Duodenal mucosa (tissue), 2 donors: ENCODE measurements at regions not wholly inside any gene's neighbourhood (a gene's known extent, or its start where the extent isn't known, plus 50 kb on each side); places are given as distances from the start of the nearest gene placed in this dataset.
"Not testable (repeated sequence)": the region's sequence is repeated elsewhere in the genome, so short reads cannot be mapped to it uniquely, and the experiment has no call there.

Experiments used
- H3K27ac ChIP-seq: one replicate; pipeline ENCODE4 v1.7.0; 2013; ENCODE audit warnings: low read depth, low read length
- H3K27me3 ChIP-seq, 2 donors: one replicate each; pipeline ENCODE4 v1.7.0; 2013; ENCODE audit warnings: low read length in 2 of 2, control low read depth in 1 of 2; ENCODE audit not compliant: insufficient read depth in 2 of 2, control insufficient read depth in 1 of 2
- H3K36me3 ChIP-seq, 2 donors: one replicate each; pipeline ENCODE4 v1.7.0; 2013; ENCODE audit warnings: low read length in 2 of 2, control low read depth in 1 of 2; ENCODE audit not compliant: insufficient read depth in 2 of 2, control insufficient read depth in 1 of 2
- H3K4me1 ChIP-seq, 2 donors: one replicate each; pipeline ENCODE4 v1.7.0; 2013; ENCODE audit warnings: low read length in 2 of 2, control low read depth in 1 of 2; ENCODE audit not compliant: insufficient read depth in 2 of 2, control insufficient read depth in 1 of 2
- H3K4me3 ChIP-seq, 2 donors: one replicate each; pipeline ENCODE4 v1.7.0; 2013; ENCODE audit warnings: low read length in 2 of 2, low read depth in 1 of 2
- H3K9ac ChIP-seq, 2 donors: one replicate each; pipeline ENCODE4 v1.7.0; 2013; ENCODE audit warnings: low read length in 2 of 2, low read depth in 1 of 2
- H3K9me3 ChIP-seq, 2 donors: one replicate each; pipeline ENCODE4 v1.7.0; 2013; ENCODE audit warnings: low read length in 2 of 2, control low read depth in 1 of 2; ENCODE audit not compliant: control insufficient read depth in 1 of 2

DNA sequence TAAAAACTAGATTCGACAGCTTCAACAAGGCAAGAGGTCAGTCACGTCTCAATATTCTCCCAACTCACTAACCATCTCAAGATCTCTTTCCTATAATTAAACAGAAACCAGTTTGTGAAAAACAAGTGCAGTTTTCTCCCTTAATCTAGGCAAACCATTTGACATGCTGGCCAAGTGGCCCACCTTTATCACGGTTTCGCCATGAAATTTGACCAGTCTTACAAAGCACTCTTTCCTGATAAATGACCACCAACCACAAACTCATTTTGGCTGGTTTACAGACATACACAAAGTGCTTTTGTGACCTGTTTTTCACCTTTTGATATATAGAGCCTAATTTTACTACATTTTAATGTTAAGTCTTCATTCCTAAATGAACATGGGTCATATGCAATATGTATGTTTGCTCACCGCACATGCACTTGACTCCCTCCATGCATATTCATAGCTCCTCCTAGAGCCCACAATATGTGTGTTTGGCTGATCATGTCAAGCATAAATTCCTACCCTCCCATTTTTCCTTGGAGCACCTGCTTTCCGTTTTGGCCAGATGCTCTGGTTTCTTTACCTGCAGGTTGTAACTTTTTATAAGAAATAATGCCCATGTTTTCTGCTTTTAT, 385.1 kb downstream of the RAD51AP2 start:
- H3K4me3 ChIP-seq: no peak overlapping the region
- H3K27me3 ChIP-seq: no peaks in the 10 kb centered on the region
- H3K9ac ChIP-seq: no peak overlapping the region
- no peaks in the 10 kb centered on the region for H3K4me1 ChIP-seq
- H3K9me3 ChIP-seq: no peaks in the 10 kb centered on the region
- H3K36me3 ChIP-seq: no peaks in the 10 kb centered on the region
- H3K27ac ChIP-seq: no peak overlapping the region

DNA sequence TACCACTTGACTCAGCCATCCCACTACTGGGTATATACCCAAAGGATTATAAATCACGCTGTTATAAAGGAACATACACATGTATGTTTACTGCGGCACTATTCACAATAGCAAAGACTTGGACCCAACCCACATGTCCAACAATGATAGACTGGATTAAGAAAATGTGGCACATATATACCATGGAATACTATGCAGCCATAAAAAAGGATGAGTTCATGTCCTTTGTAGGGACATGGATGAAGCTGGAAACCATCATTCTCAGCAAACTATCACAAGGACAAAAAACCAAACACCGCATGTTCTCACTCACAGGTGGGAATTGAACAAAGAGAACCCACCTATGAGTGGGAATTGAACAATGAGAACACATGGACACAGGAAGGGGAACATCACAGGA, 387.6 kb downstream of the RAD51AP2 start:
- not testable (repeated sequence) for H3K4me1 ChIP-seq, H3K9me3 ChIP-seq, H3K9ac ChIP-seq, H3K4me3 ChIP-seq, H3K27me3 ChIP-seq, H3K27ac ChIP-seq, H3K36me3 ChIP-seq

DNA sequence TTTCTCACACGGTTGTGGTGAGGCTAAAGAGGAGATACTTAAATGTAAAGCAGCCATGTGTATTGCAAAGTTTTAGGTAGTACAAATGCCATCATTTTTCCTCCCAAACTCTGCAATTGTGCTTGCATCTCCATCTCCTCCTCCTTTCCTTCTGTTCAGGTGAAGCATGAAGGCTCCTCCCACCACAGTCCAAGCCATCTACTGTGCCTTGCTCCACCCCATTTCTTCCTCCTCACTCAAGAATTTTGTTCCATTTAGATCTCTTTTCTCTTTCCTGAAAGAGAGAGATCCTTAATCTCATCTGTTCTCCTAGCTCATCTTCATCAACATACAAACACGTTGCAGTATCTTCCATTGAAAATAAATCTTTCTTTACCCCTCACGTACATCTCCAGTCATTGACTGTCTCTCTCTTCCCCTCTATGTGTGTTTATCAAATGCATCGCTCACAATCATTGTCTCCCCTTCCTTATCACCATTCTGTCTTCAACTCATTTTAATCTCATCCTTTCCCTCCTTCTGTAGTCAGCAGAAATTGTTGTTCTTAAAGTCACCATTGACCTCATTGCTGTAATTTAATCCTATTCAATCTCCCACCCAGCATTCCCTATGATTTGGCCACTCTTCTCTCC, 392.1 kb downstream of the RAD51AP2 start:
- Histone ChIP-seq H3K9me3 (no peaks in the 10 kb centered on the region), H3K9ac (no peak overlapping the region), H3K4me1 (no peaks in the 10 kb centered on the region), H3K4me3 (no peak overlapping the region), H3K27ac (no peak overlapping the region), H3K27me3 (no peaks in the 10 kb centered on the region), H3K36me3 (no peaks in the 10 kb centered on the region)

DNA sequence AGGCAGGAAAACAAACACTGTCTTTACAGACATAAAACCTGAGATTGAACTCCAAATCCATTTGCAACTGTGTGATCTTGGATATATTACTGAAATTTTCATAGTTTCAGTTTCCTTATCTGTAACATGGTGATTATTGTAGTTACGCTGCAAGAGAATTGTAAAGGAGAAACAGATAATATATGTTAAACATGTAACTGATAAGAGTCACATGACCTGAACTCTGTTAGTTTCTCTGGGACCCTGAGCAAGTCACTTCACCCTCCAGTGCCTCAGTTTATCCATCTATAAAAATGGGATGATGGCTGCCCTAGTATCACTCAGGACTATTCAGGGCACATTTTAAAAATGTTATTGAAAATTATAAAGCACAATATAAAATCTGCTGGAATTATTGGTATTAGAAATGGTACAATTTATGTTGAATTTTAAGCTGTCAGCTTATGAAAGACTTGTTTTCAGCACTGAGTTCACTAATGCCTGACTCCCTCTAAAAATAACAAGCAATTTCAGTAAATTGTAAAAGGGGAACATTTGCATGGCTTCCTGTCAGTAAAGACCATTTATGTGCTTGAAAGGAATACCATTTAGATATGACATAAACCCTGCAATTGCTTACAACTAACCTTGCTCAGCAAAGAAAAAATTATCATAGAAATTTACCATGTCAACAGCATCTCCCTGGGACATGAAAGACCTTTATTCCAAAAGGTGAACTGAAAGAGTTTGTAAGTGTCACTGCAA, 393.5 kb downstream of the RAD51AP2 start:
- Histone ChIP-seq H3K27me3 (no peaks in the 10 kb centered on the region), H3K4me1 (no peaks in the 10 kb centered on the region), H3K9me3 (no peaks in the 10 kb centered on the region), H3K9ac (no peak overlapping the region), H3K36me3 (no peaks in the 10 kb centered on the region), H3K27ac (no peak overlapping the region), H3K4me3 (no peak overlapping the region)

DNA sequence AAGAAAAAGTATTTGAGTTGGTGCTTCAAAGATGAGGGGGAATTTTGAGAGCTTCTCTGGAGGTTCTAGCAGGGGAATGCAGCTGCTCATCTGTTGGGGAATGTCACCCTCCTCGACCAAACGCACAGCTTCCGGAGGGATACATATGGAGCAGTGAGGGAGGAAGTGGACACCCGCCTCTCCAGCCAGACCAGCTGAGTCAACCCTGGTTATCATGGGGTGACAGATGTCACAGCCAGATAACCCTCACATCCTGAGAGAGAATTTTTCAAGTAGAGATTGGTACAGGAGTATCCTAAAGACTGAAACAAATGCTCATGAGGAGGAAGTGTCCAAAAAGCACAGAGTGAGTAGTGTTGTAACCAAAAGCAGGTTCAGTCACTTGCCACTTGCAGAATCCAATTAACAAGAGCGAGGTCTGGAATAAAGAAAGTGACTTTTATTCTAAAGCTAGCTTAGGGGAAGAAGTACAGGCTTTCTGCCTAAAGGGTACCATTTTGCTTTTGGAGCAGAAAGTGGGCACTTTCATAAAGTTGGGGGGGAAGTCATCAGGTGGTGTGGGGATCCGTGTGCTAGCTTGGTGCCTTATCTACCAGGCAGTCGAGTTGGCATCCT, 395.2 kb downstream of the RAD51AP2 start:
- no peaks in the 10 kb centered on the region for H3K27me3 ChIP-seq
- H3K27ac ChIP-seq: no peak overlapping the region
- H3K36me3 ChIP-seq: no peaks in the 10 kb centered on the region
- H3K4me1 ChIP-seq: no peaks in the 10 kb centered on the region
- H3K9me3 ChIP-seq: no peaks in the 10 kb centered on the region
- no peak overlapping the region for H3K4me3 ChIP-seq
- H3K9ac ChIP-seq: no peak overlapping the region

DNA sequence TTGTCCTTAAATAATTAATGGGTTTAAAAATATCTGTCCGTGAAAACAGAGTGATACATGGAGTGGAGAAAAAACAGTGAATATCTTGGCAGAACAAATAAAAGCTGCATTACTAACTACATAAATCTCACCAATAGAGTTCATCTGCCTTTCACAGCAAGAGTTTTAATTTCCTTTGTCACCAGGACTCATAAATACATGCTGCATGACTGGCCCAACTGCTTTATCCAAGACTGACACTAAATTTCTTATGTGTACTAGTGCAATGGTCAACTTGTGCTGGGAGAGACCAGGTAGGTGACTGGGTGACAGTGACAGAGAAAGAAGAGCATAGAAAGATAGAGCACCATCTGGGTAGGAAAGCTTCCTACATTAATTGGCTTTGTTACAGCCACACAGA, 402.8 kb downstream of the RAD51AP2 start:
- Histone ChIP-seq H3K9me3 (no peaks in the 10 kb centered on the region), H3K4me3 (no peak overlapping the region), H3K27ac (no peak overlapping the region), H3K4me1 (no peaks in the 10 kb centered on the region), H3K36me3 (no peaks in the 10 kb centered on the region), H3K9ac (no peak overlapping the region), H3K27me3 (no peaks in the 10 kb centered on the region)

DNA sequence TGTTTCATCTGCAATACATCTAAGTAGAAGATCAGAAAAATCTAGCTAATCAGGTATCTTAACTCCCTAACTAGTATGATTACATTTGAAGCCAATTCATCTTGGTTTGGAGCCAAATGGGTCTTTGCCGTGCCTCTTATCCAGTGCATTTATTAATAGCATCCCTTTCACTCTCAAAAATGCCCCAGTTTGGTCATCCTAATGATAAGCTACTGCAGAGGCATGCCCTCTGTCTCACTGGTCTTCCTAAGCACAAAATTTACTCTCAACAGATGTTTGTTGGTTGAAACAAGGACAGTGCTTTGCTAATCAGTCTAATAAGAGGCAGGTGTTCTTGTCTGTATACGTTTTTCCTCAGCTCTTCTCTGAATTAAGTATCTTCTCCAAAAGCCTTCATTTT, 403.2 kb downstream of the RAD51AP2 start:
- H3K36me3 ChIP-seq: no peaks in the 10 kb centered on the region
- no peak overlapping the region for H3K27ac ChIP-seq
- no peaks in the 10 kb centered on the region for H3K27me3 ChIP-seq
- no peaks in the 10 kb centered on the region for H3K4me1 ChIP-seq
- H3K9ac ChIP-seq: no peak overlapping the region
- no peaks in the 10 kb centered on the region for H3K9me3 ChIP-seq
- no peak overlapping the region for H3K4me3 ChIP-seq

DNA sequence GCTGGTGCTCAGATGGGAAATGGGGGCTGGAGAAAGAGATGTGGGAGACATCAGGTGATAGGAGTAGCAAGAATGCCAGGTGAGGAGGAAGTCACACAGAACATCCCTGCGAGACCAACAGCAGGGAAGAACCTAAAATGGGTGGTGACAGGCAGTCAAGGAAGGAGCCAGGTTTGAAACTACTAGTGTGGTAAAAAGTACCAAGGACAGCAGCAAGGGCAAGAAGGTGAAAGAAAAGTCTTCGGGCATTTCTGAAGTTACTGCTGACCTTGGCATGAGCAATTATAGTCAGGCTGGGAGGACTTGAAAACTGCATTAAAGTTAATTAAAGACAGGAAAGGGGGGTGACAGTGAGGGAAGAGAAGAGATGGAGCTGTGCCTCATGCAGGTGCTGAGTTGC, 410.4 kb downstream of the RAD51AP2 start:
- Histone ChIP-seq H3K4me3 (no peak overlapping the region), H3K36me3 (no peaks in the 10 kb centered on the region), H3K9me3 (no peaks in the 10 kb centered on the region), H3K27me3 (no peaks in the 10 kb centered on the region), H3K27ac (no peak overlapping the region), H3K4me1 (no peaks in the 10 kb centered on the region), H3K9ac (no peak overlapping the region)

DNA sequence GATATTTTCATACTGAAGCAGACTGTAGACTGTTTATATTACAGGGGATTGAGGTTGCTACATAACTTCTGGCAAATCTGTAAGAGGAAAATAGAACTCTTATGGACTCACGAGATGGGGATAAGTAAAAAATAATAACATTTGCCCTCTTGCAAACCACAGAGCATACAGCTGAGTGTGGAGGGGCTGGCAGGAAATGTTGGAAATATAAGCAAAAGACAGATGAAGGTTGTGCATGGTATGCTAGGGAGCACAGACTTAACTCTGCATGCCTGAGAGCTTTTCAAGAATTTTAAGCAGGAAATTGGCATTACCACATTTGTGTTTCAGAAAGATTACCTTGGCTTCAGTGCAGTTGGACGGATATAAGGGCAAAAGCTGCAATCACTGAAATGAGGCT, 411.1 kb downstream of the RAD51AP2 start:
- Histone ChIP-seq H3K27me3 (no peaks in the 10 kb centered on the region), H3K36me3 (no peaks in the 10 kb centered on the region), H3K9me3 (no peaks in the 10 kb centered on the region), H3K4me1 (no peaks in the 10 kb centered on the region), H3K4me3 (no peak overlapping the region), H3K9ac (no peak overlapping the region), H3K27ac (no peak overlapping the region)

DNA sequence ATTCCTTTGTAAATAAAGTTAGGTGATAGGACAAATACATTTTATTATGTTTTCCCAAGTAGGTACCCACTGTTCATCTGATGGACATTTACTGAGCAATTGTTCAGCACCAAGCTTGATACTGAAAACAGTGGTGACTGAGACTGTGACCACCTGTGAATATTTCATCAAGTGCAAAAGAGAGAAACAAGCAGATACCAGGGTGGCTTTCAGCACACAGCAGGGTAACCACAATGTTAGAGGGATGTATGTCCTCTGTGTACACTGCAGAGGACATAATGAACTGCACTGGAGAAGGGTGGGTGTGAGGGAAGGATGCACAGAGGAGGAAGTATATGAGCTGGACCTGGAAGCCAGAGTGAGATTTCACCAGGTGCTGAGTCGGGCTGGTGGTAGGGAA, 411.8 kb downstream of the RAD51AP2 start:
- no peaks in the 10 kb centered on the region for H3K27me3 ChIP-seq
- H3K9ac ChIP-seq: no peak overlapping the region
- no peaks in the 10 kb centered on the region for H3K36me3 ChIP-seq
- H3K4me3 ChIP-seq: no peak overlapping the region
- H3K9me3 ChIP-seq: no peaks in the 10 kb centered on the region
- H3K4me1 ChIP-seq: no peaks in the 10 kb centered on the region
- H3K27ac ChIP-seq: no peak overlapping the region
